Choroid plexus epithelial cell (primary cell): ENCODE measurements at regions not wholly inside any gene's neighbourhood (a gene's known extent, or its start where the extent isn't known, plus 50 kb on each side); places are given as distances from the start of the nearest gene placed in this dataset.

Experiments used
- DNase-seq: peaks from one replicate; pipeline ENCODE4 v3.0.0-alpha.2; 2010; ENCODE audit warnings: low read depth
- H3K4me3 ChIP-seq: 2 replicates; pipeline ENCODE4 v1.5.1; 2011; ENCODE audit warnings: low read depth, mild to moderate bottlenecking, control low read depth, low read length, moderate library complexity
- TF ChIP-seq, protein P1 (sequence below): conservative IDR thresholded peaks from 2 replicates; pipeline ENCODE4 v1.5.1; 2011; ENCODE audit warnings: low read depth, mild to moderate bottlenecking, control low read depth, inconsistent platforms, low read length, moderate library complexity

DNA sequence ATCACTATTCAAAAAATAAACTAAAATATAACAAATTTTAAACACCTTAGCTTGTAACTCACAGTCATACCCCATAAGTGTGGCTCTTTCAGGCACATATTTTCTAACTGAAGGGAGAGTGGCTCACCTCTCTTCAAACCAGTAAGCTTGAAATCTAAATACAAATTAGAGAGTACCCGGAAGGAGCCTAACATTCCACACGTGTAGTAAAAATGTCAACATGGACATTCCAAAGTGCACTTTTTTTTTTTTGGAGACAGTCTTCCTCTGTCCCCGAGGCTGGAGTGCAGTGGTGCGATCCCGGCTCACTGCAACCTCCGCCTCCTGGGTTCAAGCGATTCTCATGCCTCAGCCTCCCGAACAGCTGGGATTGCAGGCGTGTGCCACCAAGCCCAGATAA lies 275.6 kb upstream of the ADGRL2 start:
- TF ChIP-seq, protein P1, sequence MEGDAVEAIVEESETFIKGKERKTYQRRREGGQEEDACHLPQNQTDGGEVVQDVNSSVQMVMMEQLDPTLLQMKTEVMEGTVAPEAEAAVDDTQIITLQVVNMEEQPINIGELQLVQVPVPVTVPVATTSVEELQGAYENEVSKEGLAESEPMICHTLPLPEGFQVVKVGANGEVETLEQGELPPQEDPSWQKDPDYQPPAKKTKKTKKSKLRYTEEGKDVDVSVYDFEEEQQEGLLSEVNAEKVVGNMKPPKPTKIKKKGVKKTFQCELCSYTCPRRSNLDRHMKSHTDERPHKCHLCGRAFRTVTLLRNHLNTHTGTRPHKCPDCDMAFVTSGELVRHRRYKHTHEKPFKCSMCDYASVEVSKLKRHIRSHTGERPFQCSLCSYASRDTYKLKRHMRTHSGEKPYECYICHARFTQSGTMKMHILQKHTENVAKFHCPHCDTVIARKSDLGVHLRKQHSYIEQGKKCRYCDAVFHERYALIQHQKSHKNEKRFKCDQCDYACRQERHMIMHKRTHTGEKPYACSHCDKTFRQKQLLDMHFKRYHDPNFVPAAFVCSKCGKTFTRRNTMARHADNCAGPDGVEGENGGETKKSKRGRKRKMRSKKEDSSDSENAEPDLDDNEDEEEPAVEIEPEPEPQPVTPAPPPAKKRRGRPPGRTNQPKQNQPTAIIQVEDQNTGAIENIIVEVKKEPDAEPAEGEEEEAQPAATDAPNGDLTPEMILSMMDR: no peak
- H3K4me3 ChIP-seq: no peak overlapping the region
- DNase-seq: no peak

- no peak overlapping the region for H3K4me3 ChIP-seq
- TF ChIP-seq, protein P1: no peak
- no peak for DNase-seq
Observed at GRCh38 chr1:81519987-81520386, 280.7 kb upstream of the ADGRL2 start.

GRCh38 chr1:81517987-81518386 lies 282.7 kb upstream of the ADGRL2 start:
- TF ChIP-seq, protein P1: no peak
- H3K4me3 ChIP-seq: no peak overlapping the region
- DNase-seq: no peak

DNA sequence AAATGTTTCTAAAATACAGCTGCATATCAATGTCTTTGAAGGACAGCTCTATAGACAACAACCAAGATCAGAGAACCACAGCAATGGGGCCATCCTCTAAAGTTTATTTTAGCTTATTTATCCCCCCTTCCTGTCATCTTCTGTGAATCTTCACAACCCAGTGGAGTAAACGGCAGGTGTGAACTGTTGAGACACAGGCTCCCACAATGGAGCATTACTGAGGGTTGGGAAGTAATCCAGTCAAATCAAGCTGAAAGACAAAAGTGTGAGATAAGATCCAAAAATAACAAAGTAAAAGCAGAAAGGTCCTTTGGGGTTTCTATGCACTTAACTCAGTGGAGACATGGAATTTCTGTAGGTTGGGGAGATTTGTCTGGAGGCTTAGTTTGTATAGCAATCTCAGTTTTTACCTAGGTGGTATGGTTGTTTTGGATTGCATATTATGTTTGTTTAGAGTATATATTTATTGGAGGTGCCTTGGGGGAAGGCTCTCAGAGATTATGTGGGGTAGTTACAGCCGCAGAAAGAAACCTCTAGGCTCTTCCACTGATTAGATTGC lies 286.9 kb upstream of the ADGRL2 start:
- peak; percentile 1 for DNase-seq
- H3K4me3 ChIP-seq: no peak overlapping the region
- TF ChIP-seq, protein P1: no peak

DNA sequence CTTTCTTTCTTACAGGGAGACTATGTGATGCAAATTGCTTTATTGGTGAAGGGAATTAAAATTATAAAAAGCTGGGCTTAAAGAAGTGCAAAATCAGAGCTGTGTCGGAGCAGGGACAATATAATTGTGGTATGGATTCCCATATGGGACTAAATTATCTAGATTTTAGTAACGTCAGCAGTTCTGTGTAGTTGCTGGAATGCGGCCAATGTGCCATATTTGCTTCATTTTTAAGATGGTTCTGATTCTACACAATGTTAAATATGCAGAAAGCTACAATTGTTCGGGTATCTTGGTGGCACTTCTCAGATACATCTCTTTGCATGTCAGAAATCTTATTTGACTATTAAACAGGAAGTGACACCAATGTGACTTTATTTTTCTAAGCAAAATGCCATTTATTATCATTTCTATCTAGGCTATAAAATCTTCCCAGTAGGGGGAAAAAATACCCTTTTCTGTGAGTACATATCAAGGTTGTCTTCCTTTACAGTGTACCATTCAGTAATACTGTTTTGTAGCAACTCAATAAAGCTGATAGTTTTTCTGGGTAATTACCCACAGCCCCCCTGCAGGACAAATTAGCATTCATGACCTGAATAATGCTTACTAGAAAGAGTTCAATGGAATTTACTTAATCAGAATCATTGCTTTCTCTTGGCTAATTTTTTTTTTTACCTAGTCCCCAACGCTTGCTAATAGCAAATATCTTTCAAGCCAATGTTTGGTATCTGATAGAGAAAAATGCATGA lies 288.3 kb upstream of the ADGRL2 start:
- H3K4me3 ChIP-seq: no peak overlapping the region
- TF ChIP-seq, protein P1: no peak
- peak; percentile 31 for DNase-seq

GRCh38 chr1:81511281-81511680 lies 289.5 kb upstream of the ADGRL2 start:
- no peak for DNase-seq
- TF ChIP-seq, protein P1: no peak
- no peak overlapping the region for H3K4me3 ChIP-seq

DNA sequence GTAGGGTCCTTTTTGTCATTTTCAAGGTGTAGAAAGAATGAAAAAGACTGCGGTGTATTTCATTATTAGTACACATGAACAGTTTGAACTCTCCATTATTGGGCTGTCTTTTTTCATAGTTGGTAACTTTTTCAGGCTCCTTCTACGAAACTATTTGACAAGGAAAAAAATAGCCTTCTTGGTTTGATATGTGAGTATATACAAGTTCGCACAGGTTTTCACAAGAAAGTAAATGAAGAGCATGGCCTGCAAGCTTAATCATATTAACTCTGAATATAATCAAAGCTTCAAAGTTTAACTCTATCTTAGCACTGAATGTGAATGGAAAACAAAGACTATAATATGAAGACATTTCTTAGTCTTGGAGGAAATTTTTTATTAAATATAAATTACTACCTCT lies 290.0 kb upstream of the ADGRL2 start:
- TF ChIP-seq, protein P1: no peak
- DNase-seq: no peak
- no peak overlapping the region for H3K4me3 ChIP-seq
